ENCODE measurements at regions not wholly inside any gene's neighbourhood (a gene's known extent, or its start where the extent isn't known, plus 50 kb on each side); places are given as distances from the start of the nearest gene placed in this dataset.
"Not testable (repeated sequence)": the region's sequence is repeated elsewhere in the genome, so short reads cannot be mapped to it uniquely, and the experiment has no call there.

- DNase-seq (ENCODE audit: low spot score) = not testable (repeated sequence)
These were observed 203.0 kb upstream of the IRX5 start for GRCh38 chr16:54727696-54728095.

DNA sequence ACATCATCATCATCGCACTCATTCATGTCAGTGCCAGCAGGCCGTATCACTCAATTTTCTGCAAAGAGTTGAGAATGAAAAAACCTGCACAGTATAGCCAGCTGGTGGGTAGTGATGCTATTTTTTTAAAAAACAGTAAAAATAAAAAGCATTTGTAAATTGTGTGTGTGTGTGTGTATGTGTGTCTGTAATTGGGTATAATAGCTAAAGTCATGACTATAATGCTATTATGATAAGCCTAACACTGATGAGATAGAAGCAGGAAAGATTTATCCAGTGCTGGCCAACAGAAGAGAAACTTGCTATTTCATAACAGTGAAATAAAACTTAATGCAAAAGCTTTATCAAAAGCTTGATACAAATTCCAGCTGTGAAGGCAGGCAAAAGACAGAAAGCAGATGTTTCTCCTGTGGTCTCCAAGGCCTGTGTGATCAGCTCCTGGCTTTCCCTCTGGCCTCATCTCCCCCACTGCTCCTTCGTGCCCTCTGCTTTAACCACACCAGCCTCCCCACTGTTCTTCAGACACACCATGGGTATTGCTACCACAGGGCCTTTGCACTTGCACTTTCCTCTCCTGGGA lies 206.2 kb upstream of the IRX5 start:
- no peak for DNase-seq (ENCODE audit: low spot score)

DNA sequence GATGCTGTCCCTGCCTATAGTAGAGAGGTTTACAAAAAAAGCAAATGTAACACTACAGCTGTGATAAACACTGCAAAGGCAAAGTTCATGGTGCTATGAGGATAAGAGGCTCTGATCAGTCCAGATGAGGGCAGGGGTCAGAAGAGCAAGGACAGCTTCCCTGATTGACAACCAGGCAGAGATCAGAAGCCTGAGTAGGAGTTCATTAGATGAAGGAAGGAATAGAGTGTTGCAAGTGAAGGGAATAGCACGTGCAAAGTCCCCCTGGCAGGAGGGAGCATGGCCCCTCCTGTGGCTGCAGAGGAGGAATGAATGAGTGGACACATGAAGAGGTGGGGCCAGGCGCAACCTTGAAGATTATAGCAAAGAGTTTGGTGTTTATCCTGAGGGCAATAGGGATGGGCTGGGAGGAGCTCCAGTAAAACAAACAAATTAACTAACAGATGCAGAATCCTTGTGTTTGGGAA lies 208.4 kb upstream of the IRX5 start:
- no peak for DNase-seq (ENCODE audit: low spot score)

DNA sequence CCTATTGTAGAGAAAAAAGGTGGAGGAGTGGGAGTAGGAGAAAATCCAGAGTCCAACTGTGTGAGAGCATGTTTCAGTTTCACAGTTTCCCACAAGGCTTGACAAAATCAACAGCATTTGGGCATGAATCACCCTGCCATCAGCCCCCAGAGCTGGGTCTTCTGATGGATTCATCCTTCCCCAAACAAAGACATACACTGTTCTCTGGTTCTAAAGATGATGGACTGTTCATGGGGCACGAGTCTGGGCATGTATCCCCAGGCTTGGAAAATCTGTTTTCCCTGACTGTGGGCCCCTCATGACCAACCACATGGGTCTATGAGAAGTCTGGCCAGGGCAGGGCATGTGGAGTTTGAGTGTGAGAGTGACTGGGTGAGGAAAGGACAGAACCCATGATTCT lies 210.4 kb upstream of the IRX5 start:
- no peak for DNase-seq (ENCODE audit: low spot score)

- DNase-seq (ENCODE audit: low spot score) = no peak
These were observed 211.0 kb upstream of the IRX5 start for GRCh38 chr16:54719624-54720023.

DNA sequence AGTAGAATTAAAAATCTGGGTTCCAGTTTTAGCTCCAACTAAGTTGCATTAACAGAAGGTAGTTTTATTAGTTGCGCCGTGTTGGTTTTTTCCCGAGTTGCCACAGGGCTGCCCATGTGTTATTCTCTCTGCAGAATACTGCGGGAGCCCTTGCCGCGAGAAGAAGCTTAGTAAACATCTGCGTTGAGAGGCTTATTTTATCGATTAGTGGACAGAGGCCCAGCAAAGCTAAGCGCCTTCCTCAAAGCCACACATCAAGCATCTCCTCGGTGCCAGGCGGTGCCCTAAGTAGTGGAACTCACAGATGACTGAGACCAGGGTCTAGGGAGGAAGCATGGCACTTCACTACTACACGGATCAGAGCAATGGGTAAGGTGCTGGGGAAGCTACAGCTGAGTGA lies 212.3 kb upstream of the IRX5 start:
- no peak for DNase-seq (ENCODE audit: low spot score)

GRCh38 chr16:54715011-54715410 lies 215.7 kb upstream of the IRX5 start:
- no peak for DNase-seq (ENCODE audit: low spot score)

GRCh38 chr16:54712866-54713265 lies 217.8 kb upstream of the IRX5 start:
- DNase-seq (ENCODE audit: low spot score) = no peak

DNA sequence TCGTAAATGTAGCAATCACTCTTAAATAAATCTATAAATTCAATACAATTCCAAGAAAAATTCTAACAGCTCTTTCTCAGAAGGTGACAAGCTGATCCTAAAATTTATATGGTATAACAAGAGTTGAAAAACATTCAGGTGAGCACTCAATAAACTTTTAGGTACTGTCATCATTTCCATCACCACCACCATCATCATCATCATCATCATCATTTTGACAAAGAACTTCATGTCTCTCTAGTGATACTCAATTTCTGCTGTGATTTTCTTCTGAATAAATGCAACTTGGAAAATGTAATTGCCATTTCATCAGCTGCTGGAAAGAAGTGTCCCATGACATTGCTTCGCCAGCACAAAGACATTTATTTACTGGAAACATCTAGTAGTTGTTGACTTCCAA lies 222.9 kb upstream of the IRX5 start:
- DNase-seq (ENCODE audit: low spot score) = no peak

- no peak for DNase-seq (ENCODE audit: low spot score)
These were observed 224.3 kb upstream of the IRX5 start for GRCh38 chr16:54706406-54706805.

GRCh38 chr16:54703339-54703738 lies 227.3 kb upstream of the IRX5 start:
- no peak for DNase-seq (ENCODE audit: low spot score)

DNA sequence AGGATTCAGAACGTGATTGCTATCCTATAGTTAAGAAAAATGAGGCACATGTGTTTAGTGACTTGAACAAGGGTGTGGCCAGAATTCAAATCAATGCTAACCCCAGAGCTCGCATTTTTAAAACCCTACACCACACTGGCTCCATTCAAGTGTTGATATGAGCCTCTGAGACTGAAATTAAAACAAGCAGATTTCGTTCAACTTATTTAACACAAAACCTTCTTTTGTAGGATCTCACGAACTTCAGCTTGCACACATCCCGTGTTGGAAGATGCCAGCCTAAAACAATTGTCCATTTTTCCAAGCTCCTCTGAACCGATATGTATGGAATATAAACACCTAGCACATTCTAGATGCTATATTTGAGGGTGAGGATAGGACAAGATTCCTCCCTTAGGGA lies 231.0 kb upstream of the IRX5 start:
- no peak for DNase-seq (ENCODE audit: low spot score)

- DNase-seq (ENCODE audit: low spot score) = no peak
These were observed 233.0 kb upstream of the IRX5 start for GRCh38 chr16:54697677-54698076.

DNA sequence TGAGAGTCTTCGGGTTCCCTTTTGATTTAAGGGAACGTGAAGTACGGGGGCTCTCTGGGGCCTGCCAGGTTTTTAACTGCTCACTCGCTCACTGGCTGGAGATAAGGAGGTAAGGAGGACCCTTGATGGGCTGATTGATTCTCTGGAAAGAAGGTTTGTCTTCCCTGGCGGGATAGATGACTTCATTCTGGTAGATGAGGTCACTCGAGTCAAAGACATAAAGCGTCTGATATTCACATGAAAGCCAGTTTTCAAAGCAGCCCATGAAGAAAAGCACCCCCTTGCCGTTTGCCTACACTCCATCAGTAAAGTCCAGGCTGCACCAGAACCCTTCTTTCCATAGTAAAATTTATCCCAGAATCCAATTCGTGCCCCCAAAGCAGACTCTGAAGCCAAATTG lies 233.7 kb upstream of the IRX5 start:
- DNase-seq (ENCODE audit: low spot score) = no peak

DNA sequence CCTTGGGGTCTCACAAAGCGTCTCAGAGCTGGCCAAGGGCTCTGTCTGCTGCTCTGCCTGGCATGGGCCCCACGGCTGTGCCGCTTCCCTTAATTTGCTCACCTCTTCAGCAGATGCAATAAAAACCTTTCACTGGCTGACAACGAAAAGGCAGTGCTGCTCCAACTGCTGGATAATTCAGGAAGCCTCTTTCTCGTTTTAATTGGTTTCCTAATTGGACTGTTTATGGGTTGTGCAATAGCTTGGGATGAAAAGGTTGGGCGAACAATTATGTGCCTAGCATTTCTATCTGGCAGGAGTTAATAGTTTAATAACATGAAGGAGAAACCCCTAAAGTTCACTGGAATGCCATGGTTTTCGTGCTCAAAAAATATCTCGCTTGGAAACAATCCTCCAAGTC lies 234.1 kb upstream of the IRX5 start:
- no peak for DNase-seq (ENCODE audit: low spot score)

DNA sequence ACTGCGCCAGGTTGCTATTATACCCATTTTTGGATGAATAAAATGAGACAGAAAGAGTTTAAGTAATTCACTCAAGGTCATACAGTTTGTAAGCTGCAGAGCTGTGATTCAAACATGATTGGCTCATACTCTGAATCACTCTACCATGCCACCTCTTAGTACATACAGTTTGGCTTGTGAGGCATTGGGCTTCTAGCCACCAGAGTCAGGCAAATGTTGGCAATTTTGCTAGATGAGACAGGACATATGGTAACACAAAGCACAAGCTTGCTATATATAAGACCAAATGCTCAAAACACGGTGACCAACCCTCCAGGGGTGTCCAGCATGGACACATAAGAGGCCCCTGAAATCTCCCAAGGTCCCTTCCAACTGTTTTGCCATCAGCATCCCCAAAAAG lies 236.0 kb upstream of the IRX5 start:
- DNase-seq (ENCODE audit: low spot score) = no peak

DNA sequence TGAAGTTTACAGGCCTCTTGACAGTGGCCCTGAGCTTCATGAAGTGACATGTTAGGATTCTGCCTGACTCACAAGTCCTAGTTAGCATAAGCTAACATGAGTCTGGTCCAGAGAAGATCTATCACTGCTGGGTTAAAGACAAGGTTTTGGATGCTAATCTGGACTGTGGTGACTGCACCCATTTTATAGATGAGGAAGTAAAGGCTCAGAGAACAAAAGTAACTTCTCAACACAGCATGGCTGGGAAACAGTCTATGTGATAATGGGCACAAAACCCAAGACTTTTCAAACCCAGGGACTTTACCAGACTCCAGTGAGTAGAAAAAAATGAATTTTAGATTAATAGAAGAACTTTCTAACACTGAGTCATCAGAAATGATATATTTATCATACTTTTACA lies 236.8 kb upstream of the IRX5 start:
- DNase-seq (ENCODE audit: low spot score) = no peak

- DNase-seq (ENCODE audit: low spot score) = no peak
These were observed 240.0 kb upstream of the IRX5 start for GRCh38 chr16:54690710-54691109.

- no peak for DNase-seq (ENCODE audit: low spot score)
These were observed 240.4 kb upstream of the IRX5 start for GRCh38 chr16:54690306-54690705.

- DNase-seq (ENCODE audit: low spot score) = no peak
These were observed 241.4 kb upstream of the IRX5 start for GRCh38 chr16:54689072-54689865.

- DNase-seq (ENCODE audit: low spot score) = no peak
These were observed 242.3 kb upstream of the IRX5 start for GRCh38 chr16:54688339-54688738.

- DNase-seq (ENCODE audit: low spot score) = no peak
These were observed 243.4 kb upstream of the IRX5 start for GRCh38 chr16:54687043-54687899.

DNA sequence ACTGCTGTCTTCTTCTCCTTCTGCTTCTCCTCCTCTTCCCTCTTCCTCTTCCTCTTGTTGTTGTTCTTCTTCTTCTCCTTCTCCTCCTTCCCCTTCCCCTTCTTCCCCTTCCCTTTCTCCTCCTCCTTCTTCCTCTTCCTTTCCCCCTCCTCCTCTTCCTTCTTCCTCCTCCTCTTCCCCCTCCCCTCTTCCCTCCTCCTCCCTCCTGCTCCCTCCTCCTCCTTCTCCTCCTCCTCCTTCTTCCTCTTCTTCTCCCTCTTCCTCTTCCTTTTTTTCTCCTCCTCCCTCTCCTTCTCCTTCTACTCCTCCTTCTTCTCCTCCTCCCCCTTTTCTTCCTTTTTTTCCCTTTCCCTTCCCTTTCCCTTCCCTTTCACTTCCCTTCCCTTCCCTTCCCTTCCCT lies 245.0 kb upstream of the IRX5 start:
- no peak for DNase-seq (ENCODE audit: low spot score)
